Stimulated activated naive B cell treated with anti-CD40 and anti-IgM and Interleukin-4, amounts not matched to agents 10 μg/mL and 1 μg/mL and 100 μg/mL, for 72 hours (primary cell): ENCODE measurements at regions not wholly inside any gene's neighbourhood (a gene's known extent, or its start where the extent isn't known, plus 50 kb on each side); places are given as distances from the start of the nearest gene placed in this dataset.

Experiments
- ATAC-seq, 2 donors: fragments of 150-1000 bp; cut with Tn5 transposase; replicated peaks; 2 replicates each; pipeline ENCODE4 v1.10.0; 2021; ENCODE audit warnings: moderate library complexity in 1 of 2
- DNase-seq: peaks from one replicate; pipeline ENCODE4 v3.0.0; 2021
- H3K27ac Mint-ChIP-seq: one replicate; pipeline ENCODE4 v1.8.0; 2022; ENCODE audit warnings: mild to moderate bottlenecking, mixed read lengths
- H3K27me3 Mint-ChIP-seq, 2 donors: one replicate each; pipeline ENCODE4 v1.8.0; 2022; ENCODE audit warnings: mixed read lengths in 2 of 2
- H3K36me3 Mint-ChIP-seq, 2 donors: one replicate each; pipeline ENCODE4 v1.8.0; 2022; ENCODE audit warnings: mixed read lengths in 2 of 2, mild to moderate bottlenecking in 1 of 2
- H3K4me1 Mint-ChIP-seq, 2 donors: one replicate each; pipeline ENCODE4 v1.8.0; 2022; ENCODE audit warnings: mixed read lengths in 2 of 2, mild to moderate bottlenecking in 1 of 2
- H3K4me3 Mint-ChIP-seq, 2 donors: one replicate each; pipeline ENCODE4 v1.8.0; 2022; ENCODE audit warnings: mild to moderate bottlenecking in 2 of 2, mixed read lengths in 2 of 2, moderate library complexity in 1 of 2
- H3K9me3 Mint-ChIP-seq, 2 donors: one replicate each; pipeline ENCODE4 v1.8.0; 2022; ENCODE audit warnings: mixed read lengths in 2 of 2, mild to moderate bottlenecking in 1 of 2

DNA sequence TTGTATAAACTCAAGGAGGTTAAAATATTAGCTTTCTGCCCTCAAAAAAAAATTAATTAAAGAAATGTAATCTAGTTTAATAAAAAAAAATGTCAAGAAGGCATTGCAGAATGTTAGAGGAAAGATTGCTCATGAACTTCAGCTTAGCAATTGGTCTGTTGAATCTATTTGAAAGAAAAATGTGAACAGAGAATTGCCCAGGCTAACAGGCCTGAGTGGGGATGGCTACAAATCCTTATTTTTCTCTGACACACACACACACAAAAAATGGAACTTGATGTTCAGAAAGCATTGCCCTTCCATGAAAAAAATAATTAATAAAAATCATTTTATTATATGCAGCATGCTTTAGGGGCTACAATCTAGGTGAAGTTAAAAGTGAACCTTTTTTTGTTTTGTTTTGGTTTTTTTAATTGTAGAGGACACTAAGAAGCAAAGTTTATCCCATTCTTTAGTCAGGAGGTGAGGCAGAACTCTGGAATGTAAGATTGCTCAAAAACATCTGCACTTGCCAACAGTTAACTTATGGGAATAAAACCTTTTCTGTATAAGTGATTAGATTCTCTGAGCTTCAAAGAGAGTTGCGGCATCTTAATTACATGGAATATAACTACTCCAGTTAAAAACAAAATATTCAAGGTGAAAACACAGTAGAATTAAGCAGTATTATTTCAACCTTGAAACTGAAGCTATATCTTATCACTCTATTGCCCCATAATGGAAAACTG, 658.5 kb upstream of the ADGRL2 start:
- H3K27me3 Mint-ChIP-seq: no peaks in the 10 kb centered on the region
- no peaks in the 10 kb centered on the region for H3K4me1 Mint-ChIP-seq
- H3K9me3 Mint-ChIP-seq: peaks cover 0 to 2% of the 10 kb centered on the region in 2 donors
- ATAC-seq (no peak), DNase-seq (no peak)
- H3K27ac Mint-ChIP-seq: no peak overlapping the region
- no peak overlapping the region for H3K4me3 Mint-ChIP-seq
- H3K36me3 Mint-ChIP-seq: no peaks in the 10 kb centered on the region

DNA sequence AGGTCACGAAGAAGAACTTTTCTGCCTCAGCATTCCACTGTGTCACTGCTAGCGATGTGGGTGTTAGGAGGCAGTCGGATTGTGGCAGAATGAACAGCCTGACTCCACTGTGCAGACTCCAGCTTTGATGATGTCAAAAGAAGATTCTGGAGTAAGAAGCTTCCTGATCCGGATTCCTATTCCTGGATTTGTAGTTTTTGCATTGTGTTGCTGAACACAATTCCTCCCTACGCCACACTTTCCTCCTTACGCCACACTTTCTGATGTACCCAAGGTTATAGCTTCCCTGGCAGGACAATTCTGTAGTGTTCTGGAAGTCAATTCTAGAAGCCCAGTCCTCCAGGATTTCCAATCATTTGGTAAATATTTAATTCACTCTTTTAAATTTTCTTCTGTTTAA, 665.2 kb upstream of the ADGRL2 start:
- H3K36me3 Mint-ChIP-seq: no peaks in the 10 kb centered on the region
- H3K4me3 Mint-ChIP-seq: no peak overlapping the region
- no peak for DNase-seq
- no peaks in the 10 kb centered on the region for H3K4me1 Mint-ChIP-seq
- peaks cover 0 to 2% of the 10 kb centered on the region in 2 donors for H3K9me3 Mint-ChIP-seq
- H3K27me3 Mint-ChIP-seq: no peaks in the 10 kb centered on the region
- H3K27ac Mint-ChIP-seq: no peak overlapping the region
- no peak for ATAC-seq

DNA sequence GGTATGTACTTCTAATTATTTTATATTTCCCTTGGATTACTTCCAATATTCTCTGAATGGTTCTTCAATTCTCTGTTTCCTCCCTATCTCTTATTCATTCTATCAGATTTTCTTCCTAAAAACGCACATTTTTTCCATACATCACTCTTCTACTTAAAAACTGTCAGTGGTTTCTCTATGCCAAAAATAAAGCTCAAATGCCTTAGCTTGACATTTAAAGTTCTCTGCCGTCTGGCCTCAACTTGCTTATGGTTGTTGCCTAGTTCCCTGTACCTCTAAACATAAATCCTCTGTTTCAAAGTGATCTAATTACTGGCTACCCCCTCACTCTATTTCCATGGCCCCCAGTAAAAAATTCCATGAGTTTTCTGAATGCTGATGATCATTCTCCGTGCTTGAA, 671.0 kb upstream of the ADGRL2 start:
- no peak for ATAC-seq
- Mint-ChIP-seq H3K27me3 (no peaks in the 10 kb centered on the region), H3K36me3 (no peaks in the 10 kb centered on the region), H3K9me3 (peaks cover 0 to 4% of the 10 kb centered on the region in 2 donors), H3K4me1 (no peaks in the 10 kb centered on the region), H3K27ac (no peak overlapping the region), H3K4me3 (no peak overlapping the region)
- DNase-seq: no peak

DNA sequence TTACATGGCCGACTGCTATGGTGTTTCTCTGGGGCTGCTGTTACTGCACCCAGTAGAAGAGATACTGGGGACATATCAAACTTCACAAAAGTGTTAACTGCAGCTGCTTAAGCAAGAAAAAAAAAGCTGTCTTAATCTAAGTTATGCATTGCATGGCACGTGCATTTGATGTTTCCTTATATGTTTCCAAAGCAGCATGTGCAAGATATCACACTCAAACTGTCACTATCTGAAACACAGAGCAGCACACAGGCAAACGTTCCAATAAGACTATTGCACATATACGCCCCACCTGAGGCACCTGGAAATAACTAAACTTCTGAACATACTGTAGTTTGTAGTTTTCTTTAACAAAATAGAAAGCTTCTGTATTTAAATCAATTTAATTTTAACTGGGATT, 671.4 kb upstream of the ADGRL2 start:
- Mint-ChIP-seq H3K27me3 (no peaks in the 10 kb centered on the region), H3K9me3 (peaks cover 0 to 4% of the 10 kb centered on the region in 2 donors), H3K36me3 (no peaks in the 10 kb centered on the region), H3K4me3 (no peak overlapping the region), H3K4me1 (no peaks in the 10 kb centered on the region), H3K27ac (no peak overlapping the region)
- ATAC-seq: no peak
- DNase-seq: no peak

DNA sequence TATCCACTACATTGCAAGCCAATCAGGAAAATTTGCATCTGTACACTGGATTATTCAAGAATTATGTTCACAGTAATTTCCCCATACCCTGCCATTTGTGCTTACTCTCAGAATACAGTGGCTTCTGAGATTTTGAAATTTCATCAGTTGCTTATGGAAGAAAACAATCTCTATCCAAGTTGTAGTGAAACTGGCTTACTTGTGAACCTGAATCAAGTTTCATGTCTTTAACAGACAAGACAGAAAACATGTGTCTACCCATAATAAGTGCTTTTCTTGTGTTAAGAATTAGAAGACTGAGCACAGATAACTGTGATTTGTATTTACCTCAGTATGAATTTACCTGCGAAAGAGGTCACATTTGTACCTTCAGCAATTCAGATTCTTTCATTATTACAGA, 672.7 kb upstream of the ADGRL2 start:
- ATAC-seq: no peak
- DNase-seq: no peak
- Mint-ChIP-seq H3K4me1 (no peaks in the 10 kb centered on the region), H3K36me3 (no peaks in the 10 kb centered on the region), H3K9me3 (peaks cover 3 to 4% of the 10 kb centered on the region in 2 donors), H3K27ac (no peak overlapping the region), H3K27me3 (no peaks in the 10 kb centered on the region), H3K4me3 (no peak overlapping the region)

DNA sequence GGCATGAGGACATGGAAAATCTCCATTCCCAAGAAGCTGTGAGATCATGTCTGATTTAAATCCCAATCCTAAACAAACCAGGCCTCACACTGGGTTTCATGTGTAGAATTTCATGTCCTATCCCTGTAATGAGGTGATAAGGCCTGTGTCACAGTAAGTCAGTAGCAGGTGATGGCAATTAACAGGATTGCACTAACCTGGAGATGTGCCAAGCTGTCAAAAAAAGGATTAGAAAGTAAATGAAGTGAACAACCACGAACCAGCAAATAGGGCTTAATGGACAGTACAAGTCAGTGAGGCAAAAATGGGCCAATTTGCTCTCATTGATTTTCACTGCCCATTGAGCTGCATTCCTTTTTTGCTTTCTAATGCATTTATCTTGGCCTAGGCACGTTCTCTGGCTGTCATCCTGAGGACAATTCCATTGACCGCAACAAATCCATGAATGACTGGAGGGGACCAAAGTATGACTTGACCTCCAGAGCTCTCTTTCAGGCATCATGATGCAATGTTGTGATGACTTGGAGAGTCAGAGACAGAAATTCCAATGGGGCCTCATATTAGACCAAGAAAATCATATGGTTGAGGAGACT, 673.6 kb upstream of the ADGRL2 start:
- H3K27me3 Mint-ChIP-seq: no peaks in the 10 kb centered on the region
- H3K36me3 Mint-ChIP-seq: no peaks in the 10 kb centered on the region
- H3K27ac Mint-ChIP-seq: no peak overlapping the region
- no peaks in the 10 kb centered on the region for H3K4me1 Mint-ChIP-seq
- H3K9me3 Mint-ChIP-seq: peaks cover 3 to 4% of the 10 kb centered on the region in 2 donors
- ATAC-seq (no peak), DNase-seq (no peak)
- H3K4me3 Mint-ChIP-seq: no peak overlapping the region

DNA sequence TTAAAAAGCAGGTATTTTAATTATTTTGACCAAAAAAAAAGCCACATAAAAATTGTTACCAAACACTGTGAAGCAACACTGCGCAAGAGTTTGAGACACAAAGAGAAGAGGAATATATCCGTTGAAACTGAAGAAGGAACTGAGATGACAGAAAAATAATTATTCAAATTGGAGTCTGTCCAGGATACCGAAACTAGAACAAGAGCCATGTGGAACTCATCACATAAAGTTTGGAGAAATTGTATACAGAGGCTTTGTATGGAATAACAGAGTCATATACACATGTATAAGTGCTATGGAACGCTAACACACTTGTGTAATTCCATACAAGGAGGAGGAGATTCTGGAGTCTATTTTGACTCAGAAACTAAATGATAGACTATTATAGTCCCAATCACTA, 675.1 kb upstream of the ADGRL2 start:
- H3K27me3 Mint-ChIP-seq: no peaks in the 10 kb centered on the region
- no peak for ATAC-seq

DNA sequence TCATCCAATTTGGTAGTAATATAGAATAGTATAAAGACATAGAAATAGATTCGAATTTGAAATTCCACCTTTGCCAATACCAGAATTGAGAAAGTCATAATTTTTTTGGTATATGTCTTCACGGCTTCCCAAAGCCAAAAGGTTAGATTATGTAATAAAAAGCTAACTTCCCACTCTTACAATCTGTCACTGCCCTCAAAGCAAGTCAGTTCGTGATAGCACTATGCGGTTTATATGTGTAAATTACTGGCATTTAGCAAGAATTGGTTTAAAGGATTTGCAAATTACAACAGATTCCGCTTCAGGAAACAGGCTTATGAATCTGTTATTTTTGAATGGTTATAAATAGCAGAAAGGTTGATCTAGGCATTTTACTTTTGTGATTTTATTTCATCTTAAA, 679.4 kb upstream of the ADGRL2 start:
- H3K9me3 Mint-ChIP-seq: peaks cover 0 to 5% of the 10 kb centered on the region in 2 donors
- ATAC-seq: no peak
- DNase-seq: no peak
- H3K4me1 Mint-ChIP-seq: no peaks in the 10 kb centered on the region
- H3K27ac Mint-ChIP-seq: no peak overlapping the region
- H3K36me3 Mint-ChIP-seq: no peaks in the 10 kb centered on the region
- no peaks in the 10 kb centered on the region for H3K27me3 Mint-ChIP-seq
- H3K4me3 Mint-ChIP-seq: no peak overlapping the region

More for the DNA sequence above, 675.1 kb upstream of the ADGRL2 start:
- H3K36me3 Mint-ChIP-seq: no peaks in the 10 kb centered on the region
- H3K9me3 Mint-ChIP-seq: peaks cover 3 to 4% of the 10 kb centered on the region in 2 donors
- H3K4me3 Mint-ChIP-seq: no peak overlapping the region
- H3K27ac Mint-ChIP-seq: no peak overlapping the region
- H3K4me1 Mint-ChIP-seq: no peaks in the 10 kb centered on the region
- DNase-seq: no peak

DNA sequence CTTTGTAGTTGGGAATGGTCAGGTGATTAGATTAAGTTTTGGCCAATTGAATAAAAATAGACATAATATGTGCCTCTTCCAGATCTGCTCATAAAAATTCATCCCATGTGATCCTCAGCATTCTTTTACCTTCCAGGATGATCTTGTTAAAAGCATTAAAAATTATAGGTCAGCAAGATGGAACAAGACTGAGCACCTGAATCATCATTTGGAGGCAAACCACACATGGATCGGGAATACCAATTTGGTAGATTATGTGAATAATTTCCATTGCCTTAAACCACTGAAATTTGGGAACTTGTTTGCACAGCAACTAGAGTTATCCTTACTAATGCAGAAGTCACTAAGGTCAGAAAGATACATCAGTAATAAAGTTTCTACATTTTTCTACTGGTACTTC, 681.4 kb upstream of the ADGRL2 start:
- H3K4me1 Mint-ChIP-seq: no peaks in the 10 kb centered on the region
- ATAC-seq: no peak
- H3K27ac Mint-ChIP-seq: no peak overlapping the region

DNA sequence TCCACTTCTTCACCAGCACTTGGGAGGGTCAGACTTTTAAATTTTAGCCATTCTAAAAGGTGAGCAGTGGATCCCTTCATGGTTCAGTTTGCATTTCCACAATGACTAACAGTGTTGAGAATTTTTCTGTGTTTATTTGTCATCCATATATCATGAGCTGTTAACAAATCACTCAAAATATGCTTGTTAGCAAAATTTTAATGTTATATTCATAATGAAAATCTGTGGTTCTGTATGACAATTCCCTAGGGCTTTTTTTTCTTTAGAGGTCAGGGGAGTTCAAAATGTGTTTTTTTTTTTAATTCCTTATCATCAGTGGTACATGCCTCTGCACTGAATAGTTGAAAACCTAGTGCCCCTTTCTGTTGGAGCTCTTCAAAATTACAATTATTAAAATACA, 682.2 kb upstream of the ADGRL2 start:
- H3K9me3 Mint-ChIP-seq: peaks cover 0 to 3% of the 10 kb centered on the region in 2 donors
- DNase-seq: no peak

More for the DNA sequence above, 681.4 kb upstream of the ADGRL2 start:
- H3K36me3 Mint-ChIP-seq: no peaks in the 10 kb centered on the region
- H3K27me3 Mint-ChIP-seq: no peaks in the 10 kb centered on the region
- peaks cover 0 to 5% of the 10 kb centered on the region in 2 donors for H3K9me3 Mint-ChIP-seq
- H3K4me3 Mint-ChIP-seq: no peak overlapping the region
- DNase-seq: no peak

DNA sequence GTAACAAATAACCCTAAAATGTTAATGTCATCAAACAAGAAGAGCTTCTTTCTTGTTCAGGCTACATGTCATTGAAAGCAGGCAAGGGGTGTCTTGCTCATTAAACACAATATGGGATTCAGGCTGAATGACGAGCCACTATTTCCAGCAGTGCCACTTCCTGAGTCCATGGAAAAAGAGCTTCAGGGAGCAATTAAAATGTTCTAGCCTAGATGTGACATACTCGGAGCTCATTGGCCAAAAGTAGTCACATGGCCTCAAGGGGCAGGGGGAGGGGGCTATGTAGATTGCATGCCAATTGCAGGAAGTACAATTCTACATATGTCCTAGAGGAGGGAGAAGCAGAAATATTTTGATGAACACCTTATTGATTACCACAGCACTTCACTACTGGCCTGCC, 685.3 kb upstream of the ADGRL2 start:
- no peak overlapping the region for H3K27ac Mint-ChIP-seq
- H3K9me3 Mint-ChIP-seq: peaks cover 0 to 3% of the 10 kb centered on the region in 2 donors
- H3K4me1 Mint-ChIP-seq: no peaks in the 10 kb centered on the region
- H3K4me3 Mint-ChIP-seq: no peak overlapping the region
- no peaks in the 10 kb centered on the region for H3K36me3 Mint-ChIP-seq
- no peaks in the 10 kb centered on the region for H3K27me3 Mint-ChIP-seq
- no peak for DNase-seq
- ATAC-seq: no peak

More for the DNA sequence above, 682.2 kb upstream of the ADGRL2 start:
- no peaks in the 10 kb centered on the region for H3K4me1 Mint-ChIP-seq
- H3K27me3 Mint-ChIP-seq: no peaks in the 10 kb centered on the region
- no peak for ATAC-seq
- H3K4me3 Mint-ChIP-seq: no peak overlapping the region
- no peaks in the 10 kb centered on the region for H3K36me3 Mint-ChIP-seq
- H3K27ac Mint-ChIP-seq: no peak overlapping the region

DNA sequence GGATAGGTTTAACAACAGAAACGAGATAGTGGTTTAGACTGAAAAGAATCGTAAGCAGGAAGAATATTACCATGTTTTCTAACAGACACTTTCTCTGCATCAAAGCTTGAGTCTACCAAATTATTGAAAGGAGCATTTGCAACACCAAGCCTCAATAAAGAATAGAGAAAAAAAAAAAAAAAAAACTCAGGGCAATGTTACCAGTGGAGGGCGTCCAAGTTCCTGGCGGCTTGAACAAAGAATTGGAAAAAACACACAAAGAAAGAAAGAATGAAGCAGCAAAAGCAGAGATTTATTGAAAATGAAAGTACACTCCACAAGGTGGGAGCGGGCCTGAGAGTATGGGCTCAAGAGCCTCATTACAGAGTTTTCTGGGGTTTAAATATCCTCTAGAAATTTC, 686.5 kb upstream of the ADGRL2 start:
- Mint-ChIP-seq H3K36me3 (no peaks in the 10 kb centered on the region), H3K27ac (no peak overlapping the region), H3K9me3 (peaks cover 0 to 2% of the 10 kb centered on the region in 2 donors), H3K4me3 (no peak overlapping the region), H3K27me3 (no peaks in the 10 kb centered on the region), H3K4me1 (no peaks in the 10 kb centered on the region)
- no peak for ATAC-seq
- no peak for DNase-seq

DNA sequence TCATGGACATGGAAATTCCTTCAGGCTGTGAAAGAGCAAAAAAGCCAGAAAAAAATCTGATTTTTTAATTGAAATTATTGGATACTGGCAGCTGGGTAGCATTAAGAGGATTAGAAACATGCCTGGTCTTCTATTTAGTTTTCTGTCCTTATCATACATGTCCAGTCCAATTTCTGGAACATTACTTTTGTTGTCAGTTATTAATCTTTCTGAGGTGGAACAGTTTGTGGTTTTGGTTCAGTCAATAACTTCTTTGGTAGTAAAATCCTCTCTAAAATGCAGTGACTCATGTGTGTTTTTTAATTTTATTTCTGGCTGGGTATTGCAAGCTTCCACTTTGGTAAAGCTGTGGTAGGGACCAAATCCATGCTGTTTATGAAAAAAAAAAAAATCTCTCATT, 687.0 kb upstream of the ADGRL2 start:
- Mint-ChIP-seq H3K27ac (no peak overlapping the region), H3K4me3 (no peak overlapping the region), H3K9me3 (peaks cover 0 to 2% of the 10 kb centered on the region in 2 donors), H3K27me3 (no peaks in the 10 kb centered on the region), H3K36me3 (no peaks in the 10 kb centered on the region), H3K4me1 (no peaks in the 10 kb centered on the region)
- no peak for DNase-seq
- ATAC-seq: no peak

DNA sequence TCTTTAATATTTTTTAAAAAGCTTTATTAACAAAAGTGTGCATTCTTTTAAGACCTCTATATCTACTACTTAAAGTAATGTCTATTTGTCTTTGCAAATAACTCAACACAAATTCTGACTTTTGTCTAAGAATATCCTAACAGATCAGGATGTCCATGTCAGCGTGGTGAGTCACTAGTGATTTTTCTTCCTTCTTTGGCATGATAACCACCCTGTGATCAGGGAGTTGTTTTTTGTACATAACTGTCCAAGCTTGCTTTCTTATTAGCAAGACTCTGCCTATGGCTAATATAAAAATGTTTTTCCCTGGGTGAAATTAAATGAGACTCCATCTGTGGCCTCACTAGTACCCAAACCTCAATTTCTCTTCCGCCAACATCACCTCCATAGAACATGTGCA, 688.9 kb upstream of the ADGRL2 start:
- H3K4me3 Mint-ChIP-seq: no peak overlapping the region
- no peak for ATAC-seq
- peaks cover 0 to 2% of the 10 kb centered on the region in 2 donors for H3K9me3 Mint-ChIP-seq
- no peak overlapping the region for H3K27ac Mint-ChIP-seq
- no peaks in the 10 kb centered on the region for H3K4me1 Mint-ChIP-seq
- no peaks in the 10 kb centered on the region for H3K27me3 Mint-ChIP-seq
- DNase-seq: no peak
- H3K36me3 Mint-ChIP-seq: no peaks in the 10 kb centered on the region

DNA sequence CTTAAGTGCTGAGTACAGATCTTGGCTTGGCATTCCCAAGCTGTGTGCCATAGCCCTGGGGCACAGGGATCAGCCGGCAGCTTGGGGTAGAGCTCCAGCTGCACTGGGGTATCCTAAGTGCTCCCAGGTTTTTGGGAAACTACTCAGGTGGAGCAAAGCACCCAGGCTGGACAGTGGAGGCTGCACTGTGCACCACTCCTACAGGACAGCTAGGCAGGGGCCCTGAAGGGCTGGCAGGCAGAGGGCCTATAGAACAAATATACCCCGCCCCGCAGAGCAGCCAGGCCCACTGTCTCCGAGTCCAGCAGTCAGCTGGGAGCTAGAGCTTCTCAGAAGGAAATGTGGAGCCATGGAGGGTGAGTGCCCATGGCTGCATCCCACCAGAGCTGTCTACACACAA, 691.7 kb upstream of the ADGRL2 start:
- Mint-ChIP-seq H3K4me3 (no peak overlapping the region), H3K9me3 (peaks cover 0 to 3% of the 10 kb centered on the region in 2 donors), H3K27me3 (no peaks in the 10 kb centered on the region), H3K4me1 (no peaks in the 10 kb centered on the region), H3K36me3 (no peaks in the 10 kb centered on the region), H3K27ac (no peak overlapping the region)
- ATAC-seq: no peak
- DNase-seq: no peak
